ENCODE measurements at regions not wholly inside any gene's neighbourhood (a gene's known extent, or its start where the extent isn't known, plus 50 kb on each side); places are given as distances from the start of the nearest gene placed in this dataset.

DNA sequence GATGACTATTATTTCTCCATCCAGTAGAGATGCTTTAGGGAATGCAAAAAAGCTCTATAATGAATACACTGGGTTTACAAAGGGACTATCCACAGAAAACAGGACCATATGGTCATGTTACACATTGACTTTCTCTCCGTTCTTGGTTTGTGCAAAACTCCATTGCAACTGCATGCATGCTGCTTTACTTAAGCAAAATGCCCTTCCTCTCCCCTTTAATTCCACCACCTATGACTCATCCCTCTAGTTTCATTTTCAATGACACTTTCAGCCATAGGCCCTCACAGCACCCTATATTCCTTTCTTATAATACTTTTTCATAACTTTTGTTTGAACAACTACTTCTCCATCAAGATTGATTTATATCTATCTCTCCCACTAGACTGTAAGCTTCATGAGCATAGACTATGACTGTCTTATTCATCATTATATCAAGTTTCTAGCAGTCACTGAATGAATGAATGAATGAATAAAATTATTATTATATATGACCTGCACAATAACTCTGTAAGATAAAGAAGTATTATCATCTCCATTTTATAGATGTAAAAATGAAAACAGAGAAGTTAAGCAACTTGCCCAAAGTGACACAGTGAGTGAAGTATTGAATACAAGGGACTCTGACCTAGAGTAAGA is 248.9 kb downstream of the PLPP3 start:
- peaks cover 16% of the 10 kb centered on the region for H3K4me1 Mint-ChIP-seq
- ATAC-seq = peak; percentile 72
- no peaks in the 10 kb centered on the region for H3K27me3 Mint-ChIP-seq
- no peak overlapping the region for H3K27ac Mint-ChIP-seq
- no peaks in the 10 kb centered on the region for H3K9me3 Mint-ChIP-seq
- H3K36me3 Mint-ChIP-seq = no peaks in the 10 kb centered on the region
- H3K4me3 Mint-ChIP-seq = no peak overlapping the region

DNA sequence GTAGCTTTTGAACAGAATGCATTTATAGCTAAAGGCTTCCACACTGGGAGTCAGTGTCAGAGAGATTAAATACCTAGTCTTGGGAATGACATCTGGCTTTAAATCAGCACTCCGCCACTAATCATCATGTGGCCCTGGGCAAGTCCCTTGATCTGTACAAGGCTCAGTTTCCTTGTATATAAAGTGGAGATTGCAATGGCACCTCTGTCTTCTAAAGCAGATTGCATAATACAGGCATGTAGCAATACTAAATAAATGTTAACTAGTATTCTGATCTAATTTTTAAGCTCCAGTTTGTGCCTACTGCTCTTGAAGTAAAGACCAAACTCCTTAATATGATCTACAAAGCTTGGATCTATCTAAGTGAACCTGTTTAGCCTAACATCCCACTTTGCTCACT is 249.4 kb downstream of the PLPP3 start:
- no peaks in the 10 kb centered on the region for H3K27me3 Mint-ChIP-seq
- H3K9me3 Mint-ChIP-seq = no peaks in the 10 kb centered on the region
- no peak overlapping the region for H3K27ac Mint-ChIP-seq
- H3K4me3 Mint-ChIP-seq = no peak overlapping the region
- no peaks in the 10 kb centered on the region for H3K36me3 Mint-ChIP-seq
- H3K4me1 Mint-ChIP-seq = peaks cover 16% of the 10 kb centered on the region
- no peak for ATAC-seq

DNA sequence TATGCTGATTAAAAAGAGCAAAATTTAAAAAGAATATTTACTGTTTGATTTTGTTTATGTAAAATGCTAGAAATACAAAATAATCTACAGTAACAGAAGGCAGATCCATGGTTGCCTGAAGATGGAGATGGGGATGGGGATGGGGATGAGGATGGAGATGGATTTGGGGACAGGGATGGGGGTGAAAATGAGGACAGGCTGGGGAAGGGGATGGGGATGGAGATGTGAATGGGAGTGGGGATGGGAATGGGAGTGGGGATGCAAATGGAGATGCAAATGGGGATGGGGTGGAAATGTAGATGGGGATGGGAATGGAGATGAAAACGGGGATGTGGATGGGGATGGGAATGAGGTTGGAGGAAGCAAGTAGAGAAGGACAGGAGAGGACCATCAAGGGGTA is 252.2 kb downstream of the PLPP3 start:
- ATAC-seq = no peak
- H3K36me3 Mint-ChIP-seq = no peaks in the 10 kb centered on the region
- no peak overlapping the region for H3K4me3 Mint-ChIP-seq
- H3K9me3 Mint-ChIP-seq = no peaks in the 10 kb centered on the region
- peaks cover 16% of the 10 kb centered on the region for H3K4me1 Mint-ChIP-seq
- no peak overlapping the region for H3K27ac Mint-ChIP-seq
- H3K27me3 Mint-ChIP-seq = no peaks in the 10 kb centered on the region

DNA sequence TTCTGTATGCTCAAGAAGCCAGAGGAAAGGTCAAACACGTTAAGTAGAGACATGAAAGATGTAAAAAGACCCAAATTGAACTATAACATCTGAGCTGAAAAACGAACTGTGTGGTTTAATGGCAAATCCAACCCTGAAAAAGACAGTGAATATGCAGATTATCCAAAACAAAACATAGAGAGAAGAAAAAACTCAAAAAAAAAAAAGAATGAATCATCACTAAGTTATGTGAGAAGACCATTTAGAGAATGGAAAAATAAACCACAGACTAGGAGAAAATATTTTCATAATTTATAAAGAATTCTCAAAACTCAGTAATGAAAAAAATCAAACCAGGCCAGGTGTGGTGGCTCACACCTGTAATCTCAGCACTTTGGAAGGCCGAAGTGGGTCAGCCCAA is 253.3 kb downstream of the PLPP3 start:
- no peak overlapping the region for H3K27ac Mint-ChIP-seq
- no peaks in the 10 kb centered on the region for H3K27me3 Mint-ChIP-seq
- no peak for ATAC-seq
- peaks cover 16% of the 10 kb centered on the region for H3K4me1 Mint-ChIP-seq
- H3K9me3 Mint-ChIP-seq = no peaks in the 10 kb centered on the region
- no peak overlapping the region for H3K4me3 Mint-ChIP-seq
- no peaks in the 10 kb centered on the region for H3K36me3 Mint-ChIP-seq

DNA sequence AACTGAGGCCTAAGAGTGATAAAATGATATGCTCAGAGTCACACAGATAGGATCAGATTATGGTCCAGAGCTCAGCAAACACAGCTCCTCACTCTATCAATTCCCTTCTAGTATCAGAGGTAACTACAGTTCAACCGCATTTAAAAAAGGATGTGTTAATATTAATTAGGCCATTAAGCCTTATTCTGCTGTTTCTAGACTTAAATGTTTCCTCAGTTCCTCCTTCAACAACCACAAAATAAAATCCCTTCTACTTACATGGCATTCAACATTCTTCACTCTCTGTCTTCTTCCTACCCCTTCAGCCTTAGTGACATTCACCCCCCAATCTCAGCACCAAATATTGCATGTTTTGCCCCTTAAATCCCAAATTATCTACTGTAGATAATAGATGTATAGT is 254.9 kb downstream of the PLPP3 start:
- H3K27me3 Mint-ChIP-seq = no peaks in the 10 kb centered on the region
- no peaks in the 10 kb centered on the region for H3K36me3 Mint-ChIP-seq
- H3K4me1 Mint-ChIP-seq = peaks cover 8% of the 10 kb centered on the region
- H3K27ac Mint-ChIP-seq = no peak overlapping the region
- ATAC-seq = peak; percentile 27
- H3K4me3 Mint-ChIP-seq = no peak overlapping the region
- no peaks in the 10 kb centered on the region for H3K9me3 Mint-ChIP-seq

DNA sequence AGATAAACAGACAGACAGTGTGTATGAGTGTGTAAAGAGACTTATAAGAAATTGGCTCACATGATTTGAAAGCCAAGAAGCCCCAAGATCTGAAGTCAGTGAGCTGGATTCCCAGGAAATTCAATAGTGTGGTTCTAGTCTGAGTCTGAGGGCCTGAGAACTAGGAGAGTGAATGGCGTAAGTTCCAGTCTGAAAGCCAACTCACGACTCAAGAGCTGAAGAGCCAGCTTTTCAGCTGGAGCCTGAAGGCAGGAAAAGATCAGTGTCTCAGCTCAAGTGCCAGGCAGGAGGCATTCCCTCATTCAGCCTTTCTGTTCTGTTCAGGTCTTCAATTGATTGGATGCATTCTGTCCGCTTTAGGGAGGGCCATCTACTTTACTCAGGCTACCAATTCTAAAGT is 257.2 kb downstream of the PLPP3 start:
- H3K4me1 Mint-ChIP-seq = no peaks in the 10 kb centered on the region
- no peak for ATAC-seq
- H3K27ac Mint-ChIP-seq = no peak overlapping the region
- no peak overlapping the region for H3K4me3 Mint-ChIP-seq
- no peaks in the 10 kb centered on the region for H3K27me3 Mint-ChIP-seq
- H3K36me3 Mint-ChIP-seq = no peaks in the 10 kb centered on the region
- no peaks in the 10 kb centered on the region for H3K9me3 Mint-ChIP-seq

DNA sequence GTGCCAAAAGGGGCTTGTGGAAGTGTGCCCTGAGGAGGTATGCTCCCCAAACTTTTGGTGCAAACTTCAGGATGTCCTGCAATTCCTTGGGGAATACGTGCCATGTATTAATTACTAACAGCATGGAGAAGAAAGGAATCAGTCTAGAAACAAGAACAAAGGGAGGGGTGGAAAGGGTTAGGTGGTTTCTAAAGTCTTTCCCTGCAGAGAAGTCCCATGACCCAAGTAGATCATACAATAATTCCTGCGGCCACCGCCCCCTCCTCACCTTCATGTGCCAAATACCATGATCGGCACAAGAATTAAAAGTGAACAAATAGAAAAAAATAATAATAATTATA is 258.2 kb downstream of the PLPP3 start:
- Mint-ChIP-seq H3K27me3 (no peaks in the 10 kb centered on the region), H3K4me3 (no peak overlapping the region), H3K4me1 (no peaks in the 10 kb centered on the region), H3K27ac (no peak overlapping the region), H3K9me3 (no peaks in the 10 kb centered on the region), H3K36me3 (no peaks in the 10 kb centered on the region)
- no peak for ATAC-seq

DNA sequence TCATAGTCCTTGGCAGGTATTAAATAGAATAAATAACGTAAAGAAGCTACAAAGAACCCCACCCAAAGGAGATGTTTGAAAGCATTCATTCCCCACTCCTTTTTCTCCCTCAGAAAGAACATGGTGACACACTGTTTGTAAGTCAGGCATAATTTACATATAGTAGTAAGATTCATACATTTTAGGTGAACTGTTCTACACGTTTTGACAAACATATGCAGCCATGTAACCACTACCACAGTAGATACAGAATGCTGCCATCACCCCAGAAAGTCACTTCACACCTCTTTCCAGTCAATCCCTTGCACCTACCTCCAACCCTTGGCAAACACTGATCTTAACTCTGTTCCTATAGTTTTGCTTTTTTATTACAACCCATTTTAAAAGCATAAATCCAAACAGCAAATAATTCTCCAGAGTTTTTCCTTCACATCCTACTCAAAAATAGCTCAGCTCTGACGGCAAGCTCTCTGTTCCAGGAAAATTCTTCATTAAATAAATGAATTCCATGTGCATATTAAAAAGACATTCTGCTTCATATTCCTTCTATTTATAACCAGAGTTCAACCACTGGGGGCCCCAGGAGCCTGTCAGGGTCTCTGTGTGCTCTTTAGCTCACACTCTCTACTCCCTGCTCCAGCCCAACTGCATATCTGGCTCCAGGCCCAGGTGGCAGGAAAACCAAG is 258.8 kb downstream of the PLPP3 start:
- H3K4me3 Mint-ChIP-seq = no peak overlapping the region
- no peaks in the 10 kb centered on the region for H3K27me3 Mint-ChIP-seq
- no peaks in the 10 kb centered on the region for H3K4me1 Mint-ChIP-seq
- H3K36me3 Mint-ChIP-seq = no peaks in the 10 kb centered on the region
- no peaks in the 10 kb centered on the region for H3K9me3 Mint-ChIP-seq
- no peak overlapping the region for H3K27ac Mint-ChIP-seq
- ATAC-seq = no peak

DNA sequence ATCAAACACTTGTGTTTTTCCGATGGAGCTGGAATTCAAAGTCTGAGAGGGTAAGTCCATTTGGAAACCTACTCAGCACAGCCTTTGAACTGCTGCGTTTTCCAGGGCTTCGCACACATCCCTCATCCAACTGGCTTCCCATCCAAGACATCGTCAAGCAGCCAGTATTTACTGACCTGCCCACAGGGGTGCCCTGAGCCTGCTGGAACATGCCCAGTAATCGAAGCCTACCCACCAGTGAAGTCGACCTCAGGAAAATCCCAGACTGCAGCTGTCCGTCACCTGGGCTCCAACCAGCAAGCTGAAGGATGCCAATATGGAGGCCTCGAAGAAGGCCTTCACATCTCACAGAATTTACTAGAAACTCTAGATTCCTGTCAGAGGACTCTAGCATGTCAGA is 261.6 kb downstream of the PLPP3 start:
- Mint-ChIP-seq H3K4me3 (no peak overlapping the region), H3K4me1 (no peaks in the 10 kb centered on the region), H3K36me3 (no peaks in the 10 kb centered on the region), H3K9me3 (peaks cover 6% of the 10 kb centered on the region), H3K27me3 (peaks cover 7% of the 10 kb centered on the region), H3K27ac (no peak overlapping the region)
- ATAC-seq = no peak

DNA sequence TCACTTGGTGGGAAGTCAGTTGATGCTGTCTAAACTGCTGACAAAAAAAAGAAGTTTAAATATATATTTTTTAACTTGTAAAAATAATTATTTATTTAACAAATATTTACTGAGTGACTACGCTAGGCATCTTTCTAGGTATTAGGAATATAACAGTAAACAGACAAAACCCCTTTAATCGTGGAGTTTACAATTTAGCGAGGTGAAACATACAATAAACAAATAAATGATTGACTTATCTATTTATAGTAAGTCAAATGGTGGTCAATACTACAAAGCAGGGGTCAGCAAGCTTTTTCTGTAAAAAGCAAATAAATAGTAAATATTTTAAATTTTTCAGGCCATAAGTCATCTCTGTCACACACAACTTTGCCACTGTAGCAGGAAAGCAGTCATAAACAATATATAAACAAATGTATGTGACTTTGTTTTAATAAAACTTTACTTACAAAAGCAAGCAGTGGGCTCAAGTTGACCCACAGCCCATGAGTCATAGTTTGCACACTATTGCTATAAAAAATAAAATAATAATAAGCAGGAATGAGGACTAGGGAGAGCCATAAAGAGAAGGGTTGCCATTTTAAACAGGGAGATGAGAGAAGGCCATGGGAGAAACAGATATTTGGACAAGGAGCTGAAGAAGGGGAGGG is 263.9 kb downstream of the PLPP3 start:
- H3K27ac Mint-ChIP-seq = no peak overlapping the region

DNA sequence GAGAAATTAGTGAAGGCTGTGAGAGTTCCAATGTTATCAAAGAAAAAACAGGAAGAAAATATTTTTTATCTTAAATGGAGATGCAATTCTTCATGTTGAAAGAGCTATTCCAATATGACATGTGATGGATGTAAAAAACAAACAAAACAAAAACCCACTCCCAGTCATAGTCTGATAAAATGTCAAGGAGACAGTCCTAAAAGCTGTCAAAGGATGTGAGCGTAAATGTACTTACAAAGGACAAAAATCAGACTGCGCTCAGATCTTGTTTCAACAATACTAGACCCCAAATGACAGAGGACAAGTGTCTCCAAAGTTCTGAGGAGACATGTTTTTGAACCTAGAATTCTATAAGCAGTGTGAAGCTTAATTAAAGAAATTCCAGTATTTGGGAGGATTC is 265.8 kb downstream of the PLPP3 start:
- H3K27me3 Mint-ChIP-seq = peaks cover 26% of the 10 kb centered on the region
- no peak for ATAC-seq
- H3K36me3 Mint-ChIP-seq = no peaks in the 10 kb centered on the region
- no peak overlapping the region for H3K27ac Mint-ChIP-seq
- H3K9me3 Mint-ChIP-seq = peaks cover 6% of the 10 kb centered on the region
- no peak overlapping the region for H3K4me3 Mint-ChIP-seq
- H3K4me1 Mint-ChIP-seq = no peaks in the 10 kb centered on the region

More for the DNA sequence above, 263.9 kb downstream of the PLPP3 start:
- Mint-ChIP-seq H3K36me3 (no peaks in the 10 kb centered on the region), H3K4me1 (no peaks in the 10 kb centered on the region), H3K9me3 (peaks cover 6% of the 10 kb centered on the region), H3K27me3 (peaks cover 26% of the 10 kb centered on the region), H3K4me3 (no peak overlapping the region)
- ATAC-seq = no peak

DNA sequence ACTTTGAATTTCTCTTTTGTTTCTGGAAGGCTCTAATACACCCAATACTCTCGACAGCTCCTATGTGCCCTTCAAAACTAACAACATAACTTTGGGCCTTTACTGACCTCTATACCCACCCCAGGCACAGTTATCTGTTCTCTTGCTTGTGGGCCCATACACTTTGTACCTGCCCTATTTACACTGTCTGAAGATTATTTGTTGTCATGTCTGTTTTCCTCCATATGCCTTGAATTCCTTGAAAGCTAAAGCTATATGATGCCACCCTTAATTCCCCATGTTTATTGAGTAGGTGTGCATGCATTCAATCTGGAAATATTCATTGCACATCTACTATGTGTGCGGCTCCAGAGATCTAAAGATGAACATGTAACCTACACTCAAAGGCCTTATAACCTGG is 267.6 kb downstream of the PLPP3 start:
- peaks cover 26% of the 10 kb centered on the region for H3K27me3 Mint-ChIP-seq
- H3K4me3 Mint-ChIP-seq = no peak overlapping the region
- no peaks in the 10 kb centered on the region for H3K4me1 Mint-ChIP-seq
- no peaks in the 10 kb centered on the region for H3K36me3 Mint-ChIP-seq
- ATAC-seq = no peak
- H3K9me3 Mint-ChIP-seq = peaks cover 6% of the 10 kb centered on the region
- H3K27ac Mint-ChIP-seq = no peak overlapping the region

DNA sequence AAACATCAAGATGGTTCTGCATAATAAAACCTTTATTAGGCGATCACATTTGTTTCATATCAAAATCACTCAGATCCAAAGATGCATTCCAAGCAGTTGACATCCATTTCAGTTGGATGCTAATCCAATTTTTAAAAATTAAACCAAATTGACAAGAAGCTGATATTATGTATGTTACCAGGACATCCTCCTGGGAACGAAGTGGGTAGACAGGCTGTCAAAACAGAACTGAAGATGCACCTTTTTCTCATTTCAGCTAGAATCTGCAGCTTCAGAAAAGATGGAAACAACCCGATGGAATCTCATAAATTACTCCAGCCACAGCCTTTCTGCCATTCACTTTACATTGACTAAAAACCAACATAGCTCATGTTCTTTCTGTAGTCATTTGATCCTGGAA is 268.4 kb downstream of the PLPP3 start:
- Mint-ChIP-seq H3K9me3 (peaks cover 6% of the 10 kb centered on the region), H3K27me3 (peaks cover 26% of the 10 kb centered on the region)

DNA sequence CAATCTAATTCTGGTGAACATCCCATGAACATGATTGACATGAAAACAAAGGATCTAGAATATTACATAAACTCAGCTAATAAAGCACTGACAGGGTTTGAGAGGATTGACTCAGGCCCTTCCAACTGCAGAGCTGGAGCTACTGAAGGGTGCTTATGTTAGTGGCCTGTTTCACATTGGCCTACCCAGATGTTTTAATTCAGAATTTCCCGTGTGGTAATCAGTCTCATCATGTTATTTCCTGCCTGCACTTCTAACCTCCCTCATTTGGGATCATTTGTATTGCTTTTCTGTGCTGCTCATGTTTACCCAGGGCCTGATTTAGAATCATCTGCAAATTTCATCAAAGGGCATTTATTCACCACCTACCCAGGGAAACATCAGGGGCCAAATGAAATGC is 270.3 kb downstream of the PLPP3 start:
- peaks cover 6% of the 10 kb centered on the region for H3K9me3 Mint-ChIP-seq
- H3K27ac Mint-ChIP-seq = no peak overlapping the region
- no peaks in the 10 kb centered on the region for H3K36me3 Mint-ChIP-seq

More for the DNA sequence above, 268.4 kb downstream of the PLPP3 start:
- Mint-ChIP-seq H3K4me3 (no peak overlapping the region), H3K36me3 (no peaks in the 10 kb centered on the region), H3K27ac (no peak overlapping the region), H3K4me1 (no peaks in the 10 kb centered on the region)
- no peak for ATAC-seq

DNA sequence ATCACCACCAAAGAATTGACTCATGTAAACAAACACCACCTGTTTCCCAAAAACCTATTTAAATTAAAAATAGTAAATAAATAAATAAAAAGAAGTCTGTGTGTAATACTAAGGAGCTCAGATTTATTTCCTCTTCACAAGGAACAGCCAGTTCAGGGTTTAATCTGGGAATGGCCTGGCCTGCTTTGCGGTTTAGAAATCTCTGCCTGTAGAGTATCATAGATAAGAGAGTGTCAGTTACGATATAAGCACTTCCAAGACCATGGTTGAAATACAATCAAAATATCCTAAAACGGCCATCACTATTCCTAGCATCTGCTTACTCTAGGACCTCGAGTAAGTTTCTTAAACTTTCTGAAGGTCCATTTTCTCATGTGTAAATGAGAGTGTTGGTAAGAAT is 274.4 kb downstream of the PLPP3 start:
- Mint-ChIP-seq H3K9me3 (no peaks in the 10 kb centered on the region), H3K4me3 (no peak overlapping the region), H3K4me1 (no peaks in the 10 kb centered on the region), H3K27ac (no peak overlapping the region), H3K27me3 (no peaks in the 10 kb centered on the region), H3K36me3 (no peaks in the 10 kb centered on the region)
- no peak for ATAC-seq

More for the DNA sequence above, 270.3 kb downstream of the PLPP3 start:
- H3K4me1 Mint-ChIP-seq = no peaks in the 10 kb centered on the region
- peaks cover 26% of the 10 kb centered on the region for H3K27me3 Mint-ChIP-seq
- ATAC-seq = no peak
- no peak overlapping the region for H3K4me3 Mint-ChIP-seq

DNA sequence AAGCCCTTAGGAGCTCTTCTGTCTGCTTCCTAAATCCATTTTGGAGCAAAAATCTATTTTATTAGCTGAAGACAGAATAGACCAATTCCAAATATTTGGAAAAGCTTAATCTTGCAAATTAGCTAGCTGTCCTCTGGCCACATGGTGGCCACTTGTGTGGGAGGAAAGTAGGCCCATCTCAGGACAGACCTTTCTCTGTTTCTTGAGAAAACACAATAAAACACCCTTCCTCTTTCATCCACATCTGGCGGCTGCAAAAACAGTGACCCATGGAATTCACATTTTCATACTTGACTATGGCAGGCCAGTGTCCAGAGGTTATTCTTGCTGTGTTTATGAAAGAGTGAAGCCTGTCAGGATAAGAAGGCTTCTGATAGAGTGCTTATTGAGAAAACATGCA is 275.6 kb downstream of the PLPP3 start:
- no peaks in the 10 kb centered on the region for H3K36me3 Mint-ChIP-seq
- H3K27me3 Mint-ChIP-seq = no peaks in the 10 kb centered on the region
- H3K27ac Mint-ChIP-seq = no peak overlapping the region
- no peaks in the 10 kb centered on the region for H3K9me3 Mint-ChIP-seq
- ATAC-seq = no peak
- no peak overlapping the region for H3K4me3 Mint-ChIP-seq
- H3K4me1 Mint-ChIP-seq = no peaks in the 10 kb centered on the region
